DND-41 (cell line): ENCODE measurements at regions not wholly inside any gene's neighbourhood (a gene's known extent, or its start where the extent isn't known, plus 50 kb on each side); places are given as distances from the start of the nearest gene placed in this dataset.

Experiments used
- EZH2 ChIP-seq: IDR thresholded peaks from 3 replicates; pipeline ENCODE4 v1.6.1; 2012; ENCODE audit warnings: borderline replicate concordance, low read depth, mild to moderate bottlenecking, moderate library complexity, low read length, inconsistent platforms; ENCODE audit not compliant: severe bottlenecking
- TF ChIP-seq, protein P1 (sequence below): IDR thresholded peaks from 2 replicates; pipeline ENCODE4 v1.5.1; 2012; ENCODE audit warnings: borderline replicate concordance, low read length, moderate library complexity, mild to moderate bottlenecking; ENCODE audit not compliant: poor library complexity, severe bottlenecking; ENCODE audit errors: extremely low read depth

DNA sequence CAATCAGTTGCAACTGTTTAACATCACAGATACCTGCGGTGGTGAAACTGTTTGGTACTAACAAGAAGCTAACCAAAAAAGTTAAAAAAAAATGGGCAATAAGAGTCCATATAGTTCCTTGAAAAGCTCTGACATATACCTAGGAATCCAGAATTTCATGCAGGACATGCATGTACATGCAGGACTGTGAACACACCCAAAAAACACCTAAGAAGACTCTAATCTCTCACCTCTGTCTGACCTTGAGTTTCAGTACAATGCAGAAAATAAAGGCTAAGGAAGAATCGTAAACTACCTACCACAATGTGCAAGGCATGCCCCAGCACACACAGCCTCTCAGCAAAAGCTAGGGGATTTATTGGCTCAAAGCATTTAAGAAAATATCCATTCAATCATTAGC is 110.7 kb upstream of the GOLGA8J start:
- TF ChIP-seq, protein P1, sequence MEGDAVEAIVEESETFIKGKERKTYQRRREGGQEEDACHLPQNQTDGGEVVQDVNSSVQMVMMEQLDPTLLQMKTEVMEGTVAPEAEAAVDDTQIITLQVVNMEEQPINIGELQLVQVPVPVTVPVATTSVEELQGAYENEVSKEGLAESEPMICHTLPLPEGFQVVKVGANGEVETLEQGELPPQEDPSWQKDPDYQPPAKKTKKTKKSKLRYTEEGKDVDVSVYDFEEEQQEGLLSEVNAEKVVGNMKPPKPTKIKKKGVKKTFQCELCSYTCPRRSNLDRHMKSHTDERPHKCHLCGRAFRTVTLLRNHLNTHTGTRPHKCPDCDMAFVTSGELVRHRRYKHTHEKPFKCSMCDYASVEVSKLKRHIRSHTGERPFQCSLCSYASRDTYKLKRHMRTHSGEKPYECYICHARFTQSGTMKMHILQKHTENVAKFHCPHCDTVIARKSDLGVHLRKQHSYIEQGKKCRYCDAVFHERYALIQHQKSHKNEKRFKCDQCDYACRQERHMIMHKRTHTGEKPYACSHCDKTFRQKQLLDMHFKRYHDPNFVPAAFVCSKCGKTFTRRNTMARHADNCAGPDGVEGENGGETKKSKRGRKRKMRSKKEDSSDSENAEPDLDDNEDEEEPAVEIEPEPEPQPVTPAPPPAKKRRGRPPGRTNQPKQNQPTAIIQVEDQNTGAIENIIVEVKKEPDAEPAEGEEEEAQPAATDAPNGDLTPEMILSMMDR: no peak
- no peak for TF ChIP-seq EZH2
